HUDEP-2 (cell line): ENCODE measurements at regions not wholly inside any gene's neighbourhood (a gene's known extent, or its start where the extent isn't known, plus 50 kb on each side); places are given as distances from the start of the nearest gene placed in this dataset.
"Not testable (repeated sequence)": the region's sequence is repeated elsewhere in the genome, so short reads cannot be mapped to it uniquely, and the experiment has no call there.

Experiments
- DNase-seq, 76 experiments: peaks; one replicate each; lab custom pipeline; 2025; ENCODE audit not compliant: unreplicated experiment in 76 of 76; lab: John Stamatoyannopoulos, UW

- DNase-seq, result not testable (repeated sequence)
Observed at GRCh38 chr22:42183461-42184059, 53.0 kb upstream of the CYP2D6 start.

- peak in 54 of 76 experiments; percentile 8 to 68 (median 36) for DNase-seq
Observed at GRCh38 chr22:42180349-42180842, 49.8 kb upstream of the CYP2D6 start.
